Trophoblast cell (in vitro differentiated cells and primary cell): ENCODE measurements at regions not wholly inside any gene's neighbourhood (a gene's known extent, or its start where the extent isn't known, plus 50 kb on each side); places are given as distances from the start of the nearest gene placed in this dataset.

Experiments
- DNase-seq, 2 donors: peaks; one replicate each; pipeline ENCODE4 v3.0.0-alpha.2; 2016
- H2AFZ ChIP-seq: 2 replicates; pipeline ENCODE4 v1.6.1; 2013; ENCODE audit warnings: low read length, moderate library complexity, mild to moderate bottlenecking; ENCODE audit not compliant: insufficient read depth, poor library complexity
- H2AK5ac ChIP-seq: 2 replicates; pipeline ENCODE4 v1.6.1; 2013; ENCODE audit warnings: mild to moderate bottlenecking, low read length
- H2BK120ac ChIP-seq: 2 replicates; pipeline ENCODE4 v1.6.1; 2013; ENCODE audit warnings: low read length, mild to moderate bottlenecking, moderate library complexity; ENCODE audit not compliant: insufficient read depth, poor library complexity
- H2BK12ac ChIP-seq: 2 replicates; pipeline ENCODE4 v1.6.1; 2013; ENCODE audit warnings: mild to moderate bottlenecking, low read length, moderate library complexity
- H2BK5ac ChIP-seq: 2 replicates; pipeline ENCODE4 v1.6.1; 2013; ENCODE audit warnings: low read length, low read depth, moderate library complexity, mild to moderate bottlenecking; ENCODE audit not compliant: poor library complexity
- H3K14ac ChIP-seq: 2 replicates; pipeline ENCODE4 v1.6.1; 2013; ENCODE audit warnings: mild to moderate bottlenecking, low read length
- H3K18ac ChIP-seq: 2 replicates; pipeline ENCODE4 v1.6.1; 2013; ENCODE audit warnings: mild to moderate bottlenecking, low read length
- H3K23ac ChIP-seq: 2 replicates; pipeline ENCODE4 v1.6.1; 2013; ENCODE audit warnings: low read length
- H3K27ac ChIP-seq: 2 replicates; pipeline ENCODE4 v1.5.1; 2013; ENCODE audit warnings: low read depth, mild to moderate bottlenecking, inconsistent platforms, low read length, moderate library complexity
- H3K27me3 ChIP-seq: 2 replicates; pipeline ENCODE4 v1.6.1; 2013; ENCODE audit warnings: inconsistent platforms, mild to moderate bottlenecking, low read length, moderate library complexity; ENCODE audit not compliant: insufficient read depth
- H3K36me3 ChIP-seq, 2 experiments: 1 replicate in 1 of 2; 2 replicates in 1 of 2; pipeline ENCODE4 v1.6.1; 2013; ENCODE audit warnings: low read length in 2 of 2, mild to moderate bottlenecking in 2 of 2, moderate library complexity in 1 of 2; ENCODE audit not compliant: insufficient read depth in 2 of 2, control insufficient read depth in 1 of 2
- H3K4ac ChIP-seq: 2 replicates; pipeline ENCODE4 v1.6.1; 2013; ENCODE audit warnings: low read depth, mild to moderate bottlenecking, low read length, moderate library complexity
- H3K4me1 ChIP-seq, 2 experiments: 1 replicate in 1 of 2; 2 replicates in 1 of 2; pipeline ENCODE4 v1.6.1; 2013; ENCODE audit warnings: low read length in 2 of 2, mild to moderate bottlenecking in 2 of 2, moderate library complexity in 1 of 2; ENCODE audit not compliant: insufficient read depth in 2 of 2, control insufficient read depth in 1 of 2
- H3K4me2 ChIP-seq: 2 replicates; pipeline ENCODE4 v1.6.1; 2013; ENCODE audit warnings: inconsistent platforms, mild to moderate bottlenecking, low read length, moderate library complexity
- H3K4me3 ChIP-seq: 2 replicates; pipeline ENCODE4 v1.5.1; 2013; ENCODE audit warnings: mild to moderate bottlenecking, low read depth, low read length, inconsistent platforms
- H3K79me1 ChIP-seq: one replicate; pipeline ENCODE4 v1.6.1; 2013; ENCODE audit warnings: low read length
- H3K79me2 ChIP-seq: 2 replicates; pipeline ENCODE4 v1.6.1; 2013; ENCODE audit warnings: low read length, mild to moderate bottlenecking; ENCODE audit not compliant: control insufficient read depth, insufficient read depth, poor library complexity
- H3K9ac ChIP-seq: 2 replicates; pipeline ENCODE4 v1.6.1; 2013; ENCODE audit warnings: mild to moderate bottlenecking, low read length
- H3K9me3 ChIP-seq: 2 replicates; pipeline ENCODE4 v1.6.1; 2013; ENCODE audit warnings: low read depth, mild to moderate bottlenecking, control low read depth, inconsistent platforms, low read length; ENCODE audit not compliant: insufficient read depth
- H4K12ac ChIP-seq: 2 replicates; pipeline ENCODE4 v1.6.1; 2013; ENCODE audit warnings: low read depth, mild to moderate bottlenecking, low read length, moderate library complexity
- H4K8ac ChIP-seq: 2 replicates; pipeline ENCODE4 v1.6.1; 2013; ENCODE audit warnings: low read depth, mild to moderate bottlenecking, low read length, moderate library complexity
- H4K91ac ChIP-seq: one replicate; pipeline ENCODE4 v1.6.1; 2013; ENCODE audit warnings: low read depth, mild to moderate bottlenecking, low read length, moderate library complexity
- WGBS: extraction: QIAGEN DNeasy Blood & Tissue Kit; methylation state at CpG from one replicate; pipeline ENCODE4 v1.1.7; 2013; ENCODE audit warnings: missing lambda C conversion rate; ENCODE audit not compliant: insufficient read length, insufficient coverage; ENCODE audit errors: extremely low coverage; 5-methylcytosine and 5-hydroxymethylcytosine counted together

DNA sequence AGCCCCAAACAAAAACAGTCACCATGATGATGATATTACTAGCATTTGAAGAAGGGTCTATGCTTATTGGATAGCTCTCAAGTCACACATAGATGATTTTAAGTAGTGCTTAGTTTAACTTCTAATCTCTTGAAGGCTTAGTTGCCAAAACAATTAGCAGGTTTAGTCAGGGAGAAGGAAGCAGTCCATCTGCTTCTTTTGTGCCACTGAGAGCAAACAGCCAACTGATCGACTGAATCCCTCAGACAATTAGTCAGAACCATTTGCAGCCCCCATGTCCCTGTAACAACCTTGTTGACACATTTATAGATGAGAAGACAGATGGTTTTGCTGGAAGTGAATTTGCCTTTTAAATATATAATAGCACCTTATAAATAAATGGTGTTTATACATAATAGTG is 585.1 kb upstream of the SUCLG2 start:
- Histone ChIP-seq H3K23ac (no peak overlapping the region), H2AK5ac (no peak overlapping the region), H4K12ac (no peak overlapping the region), H3K4me2 (no peak overlapping the region), H2BK12ac (no peak overlapping the region), H3K4ac (no peak overlapping the region), H3K9ac (no peak overlapping the region), H4K91ac (no peak overlapping the region), H3K27ac (no peak overlapping the region), H3K9me3 (no peaks in the 10 kb centered on the region), H3K79me1 (no peaks in the 10 kb centered on the region), H2BK120ac (no peak overlapping the region), H3K36me3 (no peaks in the 10 kb centered on the region), H3K18ac (no peak overlapping the region), H3K4me1 (no peaks in the 10 kb centered on the region), H3K14ac (no peak overlapping the region), H3K27me3 (no peaks in the 10 kb centered on the region), H3K79me2 (no peaks in the 10 kb centered on the region), H4K8ac (no peak overlapping the region), H2AFZ (no peak overlapping the region), H3K4me3 (no peak overlapping the region), H2BK5ac (no peak overlapping the region)
- no peak for DNase-seq
- no CpG with 5 or more reads among the region's 1 CpG for WGBS

DNA sequence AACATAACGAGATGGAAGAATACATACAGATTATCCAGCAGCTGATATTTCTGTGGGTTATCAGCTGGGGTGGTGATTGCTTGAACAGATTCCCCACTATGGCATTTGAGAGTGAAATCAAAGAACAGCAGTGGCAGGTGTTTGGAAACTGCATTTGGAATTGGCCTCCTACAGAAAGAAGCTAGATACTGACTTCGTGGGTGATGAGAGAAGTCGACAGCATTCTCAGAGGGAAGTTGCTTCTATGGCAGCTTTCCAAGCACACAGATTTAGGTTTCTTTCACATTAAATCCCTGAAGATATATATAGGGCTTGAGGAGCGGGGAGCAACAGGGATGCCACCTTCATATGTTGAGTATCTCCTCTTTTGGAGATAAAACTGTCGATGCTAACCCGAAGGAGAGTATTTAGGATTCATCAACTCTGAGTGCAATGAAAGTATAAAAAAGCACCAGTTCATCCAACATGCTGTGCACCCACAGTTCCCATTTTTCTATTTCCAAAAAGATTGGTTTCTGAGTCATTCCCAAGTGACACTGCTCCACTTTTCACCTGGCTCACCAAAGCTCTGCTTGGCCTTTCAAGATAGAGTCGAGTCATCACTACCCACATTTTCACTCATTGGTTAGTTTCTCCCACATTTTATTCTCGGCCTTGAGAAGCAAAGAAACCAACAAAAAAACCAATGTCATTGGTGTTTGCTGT is 579.8 kb upstream of the SUCLG2 start:
- H3K27me3 ChIP-seq: no peaks in the 10 kb centered on the region
- H3K9me3 ChIP-seq: no peaks in the 10 kb centered on the region
- H3K4ac ChIP-seq: no peak overlapping the region
- H3K9ac ChIP-seq: no peak overlapping the region
- H2BK12ac ChIP-seq: no peak overlapping the region
- no peak for DNase-seq
- no peak overlapping the region for H4K91ac ChIP-seq
- no peak overlapping the region for H2BK5ac ChIP-seq
- H4K8ac ChIP-seq: no peak overlapping the region
- no peak overlapping the region for H3K23ac ChIP-seq
- H2AK5ac ChIP-seq: no peak overlapping the region
- no peaks in the 10 kb centered on the region for H3K4me1 ChIP-seq
- no peak overlapping the region for H3K27ac ChIP-seq
- no CpG with 5 or more reads among the region's 8 CpGs for WGBS
- no peak overlapping the region for H4K12ac ChIP-seq
- H3K18ac ChIP-seq: no peak overlapping the region
- no peak overlapping the region for H2AFZ ChIP-seq
- no peaks in the 10 kb centered on the region for H3K79me1 ChIP-seq
- H3K79me2 ChIP-seq: no peaks in the 10 kb centered on the region
- no peak overlapping the region for H2BK120ac ChIP-seq
- no peak overlapping the region for H3K4me2 ChIP-seq
- H3K14ac ChIP-seq: no peak overlapping the region
- H3K4me3 ChIP-seq: no peak overlapping the region
- H3K36me3 ChIP-seq: no peaks in the 10 kb centered on the region

DNA sequence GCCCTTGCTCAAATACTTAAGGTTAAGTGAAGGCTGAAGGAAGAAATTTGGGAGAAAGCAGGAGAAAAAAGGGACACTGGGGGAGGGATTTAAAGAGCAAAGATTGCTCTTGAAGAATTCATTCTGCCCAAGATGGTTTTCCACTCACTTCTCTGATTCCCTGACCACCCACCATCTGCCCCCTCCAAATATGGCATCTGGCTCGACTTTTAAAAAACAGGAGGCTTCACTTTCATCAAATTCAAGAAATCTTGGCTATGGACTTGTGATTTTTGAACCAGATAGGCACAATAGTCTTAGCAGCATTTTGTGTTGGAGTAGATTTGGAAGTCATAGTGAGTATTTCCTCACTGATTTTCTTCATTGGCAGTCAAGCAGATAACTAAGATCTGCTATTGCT is 574.4 kb upstream of the SUCLG2 start:
- Histone ChIP-seq H3K18ac (no peak overlapping the region), H3K79me1 (no peaks in the 10 kb centered on the region), H3K27ac (no peak overlapping the region), H2BK5ac (no peak overlapping the region), H3K4me1 (no peaks in the 10 kb centered on the region), H3K23ac (no peak overlapping the region), H3K9ac (no peak overlapping the region), H3K79me2 (no peaks in the 10 kb centered on the region), H3K4ac (no peak overlapping the region), H3K9me3 (no peaks in the 10 kb centered on the region), H2BK12ac (no peak overlapping the region), H4K8ac (no peak overlapping the region), H4K91ac (no peak overlapping the region), H2AFZ (no peak overlapping the region), H3K4me3 (no peak overlapping the region), H2AK5ac (no peak overlapping the region), H4K12ac (no peak overlapping the region), H3K36me3 (no peaks in the 10 kb centered on the region), H3K14ac (no peak overlapping the region), H3K4me2 (no peak overlapping the region), H3K27me3 (no peaks in the 10 kb centered on the region), H2BK120ac (no peak overlapping the region)
- WGBS: no CpG with 5 or more reads among the region's 1 CpG
- DNase-seq: no peak

DNA sequence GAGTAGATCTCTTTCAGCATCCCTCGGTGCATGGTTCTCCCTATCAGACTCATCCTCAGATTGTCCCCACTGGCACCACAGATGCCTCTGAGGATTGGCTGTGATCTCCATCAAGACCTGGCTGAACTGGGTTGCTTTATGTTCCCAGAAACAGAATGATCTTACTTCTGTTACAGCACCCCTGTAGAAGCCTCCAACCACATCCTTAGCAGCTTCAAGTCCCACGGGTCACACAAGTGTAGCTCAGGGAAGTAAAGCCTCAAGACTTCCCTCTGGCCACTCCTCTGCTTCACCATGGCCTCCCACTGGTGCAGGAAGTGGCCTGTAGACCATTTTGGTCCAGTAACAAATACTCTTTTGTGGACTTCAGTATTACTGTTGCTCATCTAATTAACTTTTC is 566.4 kb upstream of the SUCLG2 start:
- H3K18ac ChIP-seq: no peak overlapping the region
- no peaks in the 10 kb centered on the region for H3K9me3 ChIP-seq
- no peak overlapping the region for H4K12ac ChIP-seq
- no peaks in the 10 kb centered on the region for H3K27me3 ChIP-seq
- DNase-seq: no peak
- no peak overlapping the region for H4K8ac ChIP-seq
- no peaks in the 10 kb centered on the region for H3K79me2 ChIP-seq
- no peak overlapping the region for H3K4me3 ChIP-seq
- H3K9ac ChIP-seq: no peak overlapping the region
- H3K79me1 ChIP-seq: no peaks in the 10 kb centered on the region
- no peak overlapping the region for H2BK12ac ChIP-seq
- no peaks in the 10 kb centered on the region for H3K4me1 ChIP-seq
- H4K91ac ChIP-seq: no peak overlapping the region
- H3K36me3 ChIP-seq: no peaks in the 10 kb centered on the region
- H3K27ac ChIP-seq: no peak overlapping the region
- no peak overlapping the region for H3K23ac ChIP-seq
- no peak overlapping the region for H2BK5ac ChIP-seq
- no peak overlapping the region for H2AK5ac ChIP-seq
- no peak overlapping the region for H2BK120ac ChIP-seq
- H3K4me2 ChIP-seq: no peak overlapping the region
- WGBS: no CpG with 5 or more reads among the region's 2 CpGs
- no peak overlapping the region for H2AFZ ChIP-seq
- no peak overlapping the region for H3K4ac ChIP-seq
- H3K14ac ChIP-seq: no peak overlapping the region
